Muscle of arm (tissue), 1 donor: ENCODE measurements at regions not wholly inside any gene's neighbourhood (a gene's known extent, or its start where the extent isn't known, plus 50 kb on each side); places are given as distances from the start of the nearest gene placed in this dataset.

ENCODE experiments used
- DNase-seq: peaks from one replicate; pipeline ENCODE4 v3.0.0-alpha.2; 2013

GRCh38 chr12:92614502-92614901 is 88.3 kb upstream of the PLEKHG7 start:
- DNase-seq = no peak

DNA sequence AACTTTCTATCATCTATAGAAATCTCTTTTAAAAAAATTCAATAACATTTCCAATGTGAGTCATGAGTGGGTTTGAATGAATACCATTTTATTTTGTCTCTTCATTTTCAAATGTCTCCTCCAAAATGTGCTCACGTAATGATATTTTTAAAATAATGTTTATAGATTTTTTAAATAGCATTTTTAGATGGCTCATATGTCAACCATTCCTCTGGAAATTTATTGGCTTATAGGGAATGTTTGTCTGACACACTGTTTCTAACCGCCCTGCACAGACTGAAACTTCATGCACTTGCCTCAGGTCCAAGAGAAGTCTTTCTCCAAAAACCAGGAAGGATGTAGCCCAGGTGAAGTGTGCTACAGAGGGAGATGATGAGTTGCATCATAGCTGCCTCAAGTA is 88.8 kb upstream of the PLEKHG7 start:
- no peak for DNase-seq

GRCh38 chr12:92612611-92613010 is 90.2 kb upstream of the PLEKHG7 start:
- no peak for DNase-seq

- DNase-seq = peak; percentile 23
These were observed 94.4 kb upstream of the PLEKHG7 start for GRCh38 chr12:92608151-92609091.

DNA sequence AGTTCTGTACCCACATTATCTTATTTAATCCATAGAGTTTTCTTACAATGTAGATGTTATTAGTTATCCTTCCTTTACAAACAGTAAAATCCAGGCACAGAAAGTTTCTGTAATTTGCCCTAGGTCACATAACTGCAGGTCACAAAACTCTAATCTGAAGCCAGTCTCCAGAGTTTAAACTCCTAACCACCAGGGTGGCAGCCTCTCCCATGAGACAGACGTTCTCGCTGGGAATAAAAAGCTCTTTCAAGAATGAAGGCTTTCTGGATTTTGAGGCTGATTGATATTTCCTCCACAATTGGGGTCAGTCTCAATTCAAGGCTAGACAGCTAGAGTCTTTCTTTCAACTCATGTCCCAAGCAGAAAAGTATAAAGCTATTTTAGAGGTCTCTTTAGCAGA is 95.8 kb upstream of the PLEKHG7 start:
- DNase-seq = no peak

GRCh38 chr12:92605621-92606170 is 97.1 kb upstream of the PLEKHG7 start:
- DNase-seq = no peak

DNA sequence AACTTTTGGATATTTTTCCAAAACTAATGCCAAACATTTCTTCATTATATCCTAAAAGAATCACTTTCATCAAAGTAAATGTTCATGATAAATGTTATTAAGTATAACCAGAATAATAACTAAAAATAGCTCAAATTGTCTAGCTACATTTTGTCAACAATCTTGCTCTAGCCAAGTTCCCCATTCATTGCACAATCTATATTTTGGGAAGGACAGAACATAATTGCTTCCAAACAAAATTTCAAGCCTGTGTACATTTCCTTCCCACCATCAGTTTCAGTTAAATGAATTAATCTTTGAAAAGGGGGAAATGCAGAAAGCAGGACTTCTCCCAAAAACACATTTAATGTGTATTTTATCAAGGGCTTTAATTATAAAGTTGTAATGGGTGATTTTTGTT is 98.0 kb upstream of the PLEKHG7 start:
- peak; percentile 25 for DNase-seq

- DNase-seq = no peak
These were observed 98.9 kb upstream of the PLEKHG7 start for GRCh38 chr12:92603741-92604432.

- no peak for DNase-seq
These were observed 99.7 kb upstream of the PLEKHG7 start for GRCh38 chr12:92602930-92603623.

- DNase-seq = no peak
These were observed 100.3 kb upstream of the PLEKHG7 start for GRCh38 chr12:92602476-92602875.

DNA sequence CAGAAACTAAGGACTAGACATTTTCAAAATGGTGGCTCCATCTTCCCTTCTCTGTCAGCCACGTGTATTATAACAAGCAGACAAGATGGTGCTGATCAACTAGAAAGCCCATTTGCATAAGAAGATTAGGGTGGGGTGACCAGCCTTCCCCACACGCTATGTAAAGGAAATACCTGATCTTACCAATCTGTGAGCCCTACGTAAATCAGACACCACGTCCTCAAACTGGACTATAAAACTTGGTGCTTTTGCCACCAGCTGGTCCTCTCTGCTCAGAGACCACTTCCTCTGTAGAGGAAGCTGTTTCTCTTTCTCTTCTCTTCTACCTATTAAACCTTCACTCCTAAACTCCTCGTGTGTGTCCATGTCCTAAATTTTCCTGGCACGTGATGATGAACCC is 101.1 kb upstream of the PLEKHG7 start:
- no peak for DNase-seq

- DNase-seq = no peak
These were observed 101.6 kb upstream of the PLEKHG7 start for GRCh38 chr12:92601176-92601575.

GRCh38 chr12:92600052-92600451 is 102.7 kb upstream of the PLEKHG7 start:
- DNase-seq = no peak

DNA sequence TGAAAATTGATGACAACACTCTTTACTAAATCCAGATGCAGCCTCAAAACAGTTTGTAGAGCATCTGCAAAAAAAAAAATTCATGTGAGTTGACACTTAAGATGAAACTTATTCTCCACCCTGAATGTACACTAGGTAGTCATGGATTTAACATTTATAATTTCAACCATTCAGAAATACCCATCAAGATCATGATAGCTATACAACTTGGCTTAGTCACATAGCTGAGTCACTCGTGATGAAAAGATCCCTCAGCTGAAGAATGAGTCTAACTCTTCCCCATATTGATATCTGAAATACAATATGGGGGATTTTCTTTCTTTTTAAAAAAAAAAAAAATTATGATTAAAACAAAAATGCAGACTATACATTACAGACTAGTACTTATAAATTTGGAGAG is 104.8 kb upstream of the PLEKHG7 start:
- DNase-seq = no peak

DNA sequence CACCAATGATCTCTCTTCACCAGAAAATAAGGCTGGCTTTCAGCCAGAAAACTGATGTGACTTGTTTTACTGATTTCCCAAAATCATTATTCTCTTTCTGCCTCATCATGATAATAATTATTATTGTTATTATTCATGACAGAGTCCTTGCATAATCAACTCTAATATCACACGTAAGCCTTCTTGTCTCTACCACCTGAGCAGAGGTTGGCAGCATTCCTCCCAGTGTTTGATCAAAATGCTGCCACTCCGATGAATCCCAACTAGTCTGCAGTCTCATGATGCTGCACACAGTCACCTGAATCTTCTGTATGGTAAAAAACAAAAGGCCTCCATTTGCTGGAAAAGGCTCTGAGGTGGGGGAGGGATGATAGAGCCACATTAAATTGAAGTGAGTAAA is 105.7 kb upstream of the PLEKHG7 start:
- no peak for DNase-seq

GRCh38 chr12:92596383-92596782 is 106.4 kb upstream of the PLEKHG7 start:
- no peak for DNase-seq

DNA sequence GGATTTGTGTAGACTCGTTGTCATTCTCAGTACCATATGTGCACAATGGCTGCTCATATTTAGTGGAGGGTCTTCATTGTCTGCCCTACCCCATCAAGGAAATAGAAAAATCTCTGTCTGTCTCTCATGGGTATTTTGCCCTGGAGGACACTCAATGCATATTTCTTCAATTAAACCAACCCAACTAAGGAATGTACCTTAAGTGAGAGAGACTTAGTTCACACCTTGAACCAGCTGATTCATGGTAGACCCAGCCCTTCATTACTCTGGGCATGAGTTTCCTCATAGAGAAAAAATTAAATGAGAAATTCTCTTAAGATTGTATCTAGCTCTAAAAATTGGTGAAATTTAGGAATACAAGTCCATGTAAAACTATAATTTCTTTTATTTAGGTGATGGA is 107.1 kb upstream of the PLEKHG7 start:
- no peak for DNase-seq

DNA sequence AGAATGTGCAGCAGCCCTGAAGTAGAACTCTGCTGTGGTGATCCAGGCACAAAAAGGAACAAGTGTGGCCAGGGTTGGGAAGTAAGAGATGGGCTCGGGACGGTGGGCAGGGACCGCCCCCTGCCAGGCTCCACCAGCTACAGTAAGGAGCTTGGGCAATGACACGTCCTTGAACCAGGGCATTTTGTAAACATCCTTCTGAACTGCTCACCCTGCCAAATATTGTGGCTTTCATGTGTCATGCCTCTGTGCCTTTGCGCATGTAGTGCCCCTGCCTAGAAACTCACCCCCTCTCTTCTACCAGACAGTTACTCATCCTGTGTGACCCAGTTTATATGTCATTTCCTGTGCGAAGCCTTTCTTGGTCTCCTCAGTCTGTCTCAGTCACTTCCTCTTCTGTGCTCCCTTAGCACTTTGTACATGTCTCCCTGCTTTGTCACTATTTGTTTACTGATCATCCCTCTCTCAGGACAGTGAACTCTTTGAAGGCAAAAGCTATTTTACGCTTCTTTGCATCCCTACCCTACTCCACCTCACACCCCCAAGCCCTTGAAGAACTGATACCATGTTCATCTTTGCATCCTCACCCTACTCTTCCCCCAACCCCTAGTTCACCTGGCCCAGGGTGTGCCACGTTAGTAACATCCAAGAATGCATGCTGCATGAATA is 108.9 kb upstream of the PLEKHG7 start:
- DNase-seq = no peak

GRCh38 chr12:92585115-92585727 is 117.6 kb upstream of the PLEKHG7 start:
- no peak for DNase-seq

DNA sequence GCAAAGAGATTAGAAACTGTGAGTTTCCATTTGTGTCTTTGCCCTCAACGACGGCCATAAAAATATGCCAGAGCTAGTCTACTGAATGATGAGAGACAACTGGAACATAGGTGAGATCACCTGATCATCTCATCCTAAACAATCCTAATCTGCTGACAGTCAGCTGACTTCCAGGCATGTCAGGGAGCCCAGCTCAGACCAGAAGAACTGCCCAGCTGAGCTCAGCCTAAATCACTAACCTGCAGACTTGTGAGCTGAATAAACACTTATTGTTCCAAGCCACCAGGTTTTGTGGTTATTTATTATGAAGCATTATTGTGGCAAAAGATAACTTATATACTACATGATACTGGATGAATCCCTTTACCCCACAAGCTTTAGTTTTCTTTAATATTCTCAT is 118.9 kb upstream of the PLEKHG7 start:
- no peak for DNase-seq

GRCh38 chr12:92582893-92583292 is 119.9 kb upstream of the PLEKHG7 start:
- no peak for DNase-seq
